ENCODE measurements at regions not wholly inside any gene's neighbourhood (a gene's known extent, or its start where the extent isn't known, plus 50 kb on each side); places are given as distances from the start of the nearest gene placed in this dataset.

GRCh38 chr1:18039102-18039501 is 68.5 kb upstream of the IGSF21 start:
- no peak overlapping the region for H4K91ac ChIP-seq (replicated peaks; ENCODE audit: insufficient read length, low read length)
- no peak overlapping the region for H3K23ac ChIP-seq (ENCODE audit: insufficient read length)
- no peak overlapping the region for H3K9ac ChIP-seq (replicated peaks in 1 of 4; ENCODE audit: extremely low read depth in 1 of 4, low read depth in 3 of 4, low read length in 3 of 4)
- no peak overlapping the region for H3K4me2 ChIP-seq (ENCODE audit: insufficient read depth in 1 of 2, low read depth in 2 of 2, low read length in 2 of 2)
- ChIA-PET CTCF (ENCODE audit: partially characterized antibody) (interaction anchor here (1.3 kb wide), 1 partner anchor 62 kb away, joined by 3 read pairs; no protein-coding TSS in a partner anchor), POLR2A (ENCODE audit: partially characterized antibody) (no interaction called here)
- H2AFZ ChIP-seq (ENCODE audit: low read length), result no peak overlapping the region
- no peak overlapping the region for H3K4me3 ChIP-seq (ENCODE audit: extremely low read depth in 1 of 4, insufficient read depth in 2 of 4, low read depth in 3 of 4, low read length in 4 of 4)
- no peaks in the 10 kb centered on the region for H3K23me2 ChIP-seq (ENCODE audit: low read depth, low read length)
- H3K27ac ChIP-seq (ENCODE audit: low read depth, low read length), result no peak overlapping the region
- H3K9me3 ChIP-seq (ENCODE audit: insufficient read depth in 2 of 2, low read depth in 1 of 2, low read length in 1 of 2), result no peaks in the 10 kb centered on the region
- peaks cover 0 to 3% (median 0%) of the 10 kb centered on the region in 4 experiments; a peak in 4 of 7 replicates for H3K27me3 ChIP-seq (replicated peaks in 1 of 4; ENCODE audit: control insufficient read depth in 3 of 4, extremely low read depth in 1 of 4, insufficient read depth in 3 of 4, low read length in 3 of 4)
- no peak overlapping the region for H3K4ac ChIP-seq (replicated peaks; ENCODE audit: insufficient read length, low read depth, low read length)
- H3K4me1 ChIP-seq (replicated peaks in 1 of 4; ENCODE audit: control insufficient read depth in 3 of 4, insufficient read depth in 4 of 4, low read length in 3 of 4), result no peaks in the 10 kb centered on the region
- DNase-seq (ENCODE audit: low read depth in 1 of 2, low spot score in 2 of 2), result no peak
- H2BK15ac ChIP-seq (ENCODE audit: low read length), result no peak overlapping the region
- no peak for FAIRE-seq
- no peaks in the 10 kb centered on the region for H3K36me3 ChIP-seq (ENCODE audit: control insufficient read depth in 2 of 4, insufficient read depth in 4 of 4, low read length in 3 of 4)
- H2BK12ac ChIP-seq (ENCODE audit: low read depth, low read length), result no peak overlapping the region
- H2BK120ac ChIP-seq (replicated peaks; ENCODE audit: low read depth, low read length), result no peak overlapping the region
- no peak overlapping the region for H3K14ac ChIP-seq (ENCODE audit: insufficient read length)
- TF ChIP-seq NRF1 (IDR thresholded peaks at IDR 0.05; ENCODE audit: low read depth, low read length) (no peak), EP300 (IDR thresholded peaks at IDR 0.05; ENCODE audit: borderline replicate concordance in 1 of 2, low read depth in 2 of 2, low read length in 2 of 2) (no peak), KDM5A (IDR thresholded peaks at IDR 0.05; ENCODE audit: low read length) (no peak)
- no peak overlapping the region for H3K56ac ChIP-seq (replicated peaks; ENCODE audit: insufficient read length, low read depth, low read length)
- no peak overlapping the region for H2BK5ac ChIP-seq (ENCODE audit: low read depth, low read length)
- no peak overlapping the region for H2BK20ac ChIP-seq (ENCODE audit: low read length)
- no peak overlapping the region for H3K18ac ChIP-seq (ENCODE audit: extremely low read depth, low read length)
- H2AK5ac ChIP-seq (ENCODE audit: low read depth, low read length), result no peak overlapping the region
- no peaks in the 10 kb centered on the region for H3K79me2 ChIP-seq (ENCODE audit: control insufficient read depth in 1 of 2, insufficient read depth in 2 of 2, low read length in 2 of 2)
- H4K8ac ChIP-seq (ENCODE audit: extremely low read depth, insufficient read depth, low read length), result no peak overlapping the region
- H3K79me1 ChIP-seq (ENCODE audit: low read depth, low read length), result no peaks in the 10 kb centered on the region
- 91% methylated on average over 1 of the region's 1 CpG; no CpG with 5 or more reads in 1 of the 2 experiments for WGBS, 2 experiments (ENCODE audit: extremely low coverage in 1 of 2, insufficient coverage in 1 of 2, insufficient read length in 1 of 2, insufficient replicate concordance in 2 of 2, low coverage in 1 of 2, low lambda C conversion rate in 2 of 2, missing lambda C conversion rate in 1 of 2)
- no peak overlapping the region for H4K5ac ChIP-seq (ENCODE audit: insufficient read length, low read depth, low read length)
- no peaks in the 10 kb centered on the region for H4K20me1 ChIP-seq (replicated peaks in 1 of 2; ENCODE audit: control insufficient read depth in 1 of 2, insufficient read depth in 2 of 2, low read length in 2 of 2)
